ENCODE measurements at regions not wholly inside any gene's neighbourhood (a gene's known extent, or its start where the extent isn't known, plus 50 kb on each side); places are given as distances from the start of the nearest gene placed in this dataset.

GRCh38 chr15:96153929-96154328, 176.6 kb upstream of the NR2F2 start:
- TF ChIP-seq POLR2AphosphoS5 (IDR thresholded peaks at IDR 0.05; ENCODE audit: low read depth, low read length): no peak
- TF ChIP-seq TAF1 (IDR thresholded peaks at IDR 0.05; ENCODE audit: borderline replicate concordance, insufficient read depth, low read length): no peak

All from PFSK-1 (cell line).